HCT116 (cell line): ENCODE measurements at regions not wholly inside any gene's neighbourhood (a gene's known extent, or its start where the extent isn't known, plus 50 kb on each side); places are given as distances from the start of the nearest gene placed in this dataset.

ENCODE experiments used
- ATAC-seq: fragments of 200-7000 bp; cut with Tn5 transposase; 2 replicates; pipeline ENCODE4 v1.9.1; 2020; ENCODE audit warnings: mild to moderate bottlenecking, moderate library complexity
- BruUV-seq: library from RNA; stranded (reverse); fragments of 400-500 nt; replicated peaks from 2 replicates; lab custom pipeline; 2021; lab: Mats Ljungman, UMichigan
- CTCF ChIA-PET: fragments of 300-600 bp; sonication (Branson Sonifier 250); formaldehyde crosslinking; loops from one replicate; lab custom pipeline; 2021; ENCODE audit warnings: antibody characterized with exemption; lab: Charles Lee
- POLR2A ChIA-PET: fragments of 300-600, 350-600 bp; sonication (Branson Sonifier 250); formaldehyde crosslinking; loops from one replicate; lab custom pipeline; 2021; ENCODE audit warnings: antibody characterized with exemption; lab: Charles Lee
- RAD21 ChIA-PET, 2 experiments: fragments of 300-600 bp; sonication (Branson Sonifier 250); formaldehyde crosslinking; loops; one replicate each; lab custom pipeline; 2023; ENCODE audit warnings: low total read pairs in 2 of 2; ENCODE audit not compliant: uncharacterized antibody in 2 of 2, unreplicated experiment in 2 of 2, low non-redundant PET in 1 of 2; lab: Charles Lee
- DNase-seq: peaks from one replicate; pipeline ENCODE4 v3.0.0-alpha.2; 2010; ENCODE audit warnings: low read depth, low spot score
- H2AFZ ChIP-seq: fragments of 200-600 bp; shearing (Covaris generic), sonication (generic); 2 replicates; pipeline ENCODE4 v1.6.1; 2017; ENCODE audit warnings: low read depth, mixed run types, mixed read lengths, antibody characterized with exemption, low read length; ENCODE audit not compliant: poor library complexity, severe bottlenecking
- H3K27ac ChIP-seq: 2 replicates; pipeline ENCODE4 v1.5.1; 2012; ENCODE audit warnings: low read depth, low read length
- H3K27me3 ChIP-seq: fragments of 200-600 bp; sonication (generic); 2 replicates; pipeline ENCODE4 v1.6.1; 2016; ENCODE audit warnings: mixed run types, low read length, mixed read lengths; ENCODE audit not compliant: insufficient read depth
- H3K36me3 ChIP-seq, 2 experiments: fragments of 200-500 bp in 1 of 2; fragments of 200-600 bp in 1 of 2; sonication (Bioruptor generic) in 1 of 2; sonication (generic) in 1 of 2; 2 replicates each; pipeline versions ENCODE4 v1.5.1 to v1.6.1; 2014 to 2016; ENCODE audit warnings: low read length in 2 of 2, inconsistent platforms in 1 of 2, mixed read lengths in 1 of 2, mixed run types in 1 of 2; ENCODE audit not compliant: insufficient read depth in 2 of 2, control insufficient read depth in 1 of 2
- H3K4me1 ChIP-seq, 2 experiments: fragments of 200-600 bp in 1 of 2; sonication (generic) in 1 of 2; 2 replicates each; pipeline versions ENCODE4 v1.5.1 to v1.6.1; 2012 to 2017; ENCODE audit warnings: low read length in 2 of 2, inconsistent platforms in 1 of 2, mild to moderate bottlenecking in 1 of 2, mixed read lengths in 1 of 2, mixed run types in 1 of 2, moderate library complexity in 1 of 2; ENCODE audit not compliant: insufficient read depth in 2 of 2, control insufficient read depth in 1 of 2
- H3K4me2 ChIP-seq: fragments of 200-600 bp; sonication (generic); 2 replicates; pipeline ENCODE4 v1.6.1; 2017; ENCODE audit warnings: mixed run types, low read length, mixed read lengths
- H3K4me3 ChIP-seq, 2 experiments: fragments of 200-600 bp in 1 of 2; sonication (generic) in 1 of 2; replicated peaks in 1 of 2; 2 replicates each; pipeline ENCODE4 v1.5.1; 2011 to 2016; ENCODE audit warnings: low read length in 2 of 2, control low read depth in 1 of 2, low read depth in 1 of 2, mild to moderate bottlenecking in 1 of 2, mixed read lengths in 1 of 2, mixed run types in 1 of 2
- H3K79me2 ChIP-seq: fragments of 200-600 bp; sonication (generic); 2 replicates; pipeline ENCODE4 v1.6.1; 2017; ENCODE audit warnings: mild to moderate bottlenecking, mixed run types, low read length, moderate library complexity, mixed read lengths; ENCODE audit not compliant: insufficient read depth
- H3K9ac ChIP-seq: fragments of 200-600 bp; sonication (generic); 2 replicates; pipeline ENCODE4 v1.6.1; 2016; ENCODE audit warnings: low read length, mixed read lengths
- H3K9me2 ChIP-seq: fragments of 200-600 bp; sonication (generic), shearing (Covaris generic); 2 replicates; pipeline ENCODE4 v1.6.1; 2017; ENCODE audit warnings: mixed run types, mild to moderate bottlenecking, moderate library complexity; ENCODE audit not compliant: insufficient read depth
- H3K9me3 ChIP-seq, 2 experiments: fragments of 200-500 bp in 1 of 2; fragments of 200-600 bp in 1 of 2; sonication (Bioruptor generic) in 1 of 2; sonication (generic) in 1 of 2; 2 replicates each; pipeline ENCODE4 v1.6.1; 2014 to 2017; ENCODE audit warnings: low read length in 2 of 2, mixed read lengths in 2 of 2, inconsistent platforms in 1 of 2, low read depth in 1 of 2, mild to moderate bottlenecking in 1 of 2, mixed run types in 1 of 2, moderate library complexity in 1 of 2; ENCODE audit not compliant: control insufficient read depth in 1 of 2, insufficient read depth in 1 of 2
- H4K20me1 ChIP-seq: fragments of 200-600 bp; sonication (generic), shearing (Covaris generic); 2 replicates; pipeline ENCODE4 v1.6.1; 2017; ENCODE audit warnings: mixed run types, mild to moderate bottlenecking, moderate library complexity; ENCODE audit not compliant: insufficient read depth
- ATF3 ChIP-seq: IDR thresholded peaks from 2 replicates; pipeline ENCODE4 v1.6.1; 2012
- EZH2 ChIP-seq: fragments of 200-600 bp; sonication (generic); IDR thresholded peaks from 2 replicates; pipeline ENCODE4 v1.6.1; 2017; ENCODE audit warnings: antibody characterized with exemption, mixed run types
- EZH2phosphoT487 ChIP-seq: fragments of 200-600 bp; IDR thresholded peaks from 2 replicates; pipeline ENCODE4 v1.6.1; 2018; ENCODE audit warnings: antibody characterized with exemption, borderline replicate concordance
- JUND ChIP-seq: IDR thresholded peaks from 2 replicates; pipeline ENCODE4 v1.6.1; 2012
- MAX ChIP-seq: IDR thresholded peaks from 2 replicates; pipeline ENCODE4 v1.6.1; 2012
- POLR2AphosphoS5 ChIP-seq: IDR thresholded peaks from 2 replicates; pipeline ENCODE4 v1.6.1; 2011; ENCODE audit warnings: mild to moderate bottlenecking, low read depth, low read length, moderate library complexity
- RAD21 ChIP-seq: IDR thresholded peaks from 2 replicates; pipeline ENCODE4 v1.6.1; 2012; ENCODE audit warnings: low read depth, mild to moderate bottlenecking
- REST ChIP-seq: IDR thresholded peaks from 2 replicates; pipeline ENCODE4 v1.6.1; 2012; ENCODE audit warnings: low read depth
- SIN3A ChIP-seq: IDR thresholded peaks from 2 replicates; pipeline ENCODE4 v1.6.1; 2012; ENCODE audit warnings: low read depth
- SP1 ChIP-seq: IDR thresholded peaks from 2 replicates; pipeline ENCODE4 v1.6.1; 2012; ENCODE audit warnings: low read depth
- YY1 ChIP-seq: IDR thresholded peaks from 2 replicates; pipeline ENCODE4 v1.6.1; 2011; ENCODE audit warnings: low read length, low read depth, moderate library complexity, mild to moderate bottlenecking; ENCODE audit not compliant: insufficient replicate concordance; ENCODE audit errors: extremely low read depth
- ZFX ChIP-seq: fragments of 450-650 bp; IDR thresholded peaks from 2 replicates; pipeline ENCODE4 v1.6.1; 2017
- intact Hi-C: fragments of 100-400 bp; cut with micrococcal nuclease; formaldehyde crosslinking; loops from 2 replicates; pipeline ENCODE4 v1.10.0; 2022
- TF ChIP-seq, protein P1 (sequence below): IDR thresholded peaks from 2 replicates; pipeline ENCODE4 v1.6.1; 2011; ENCODE audit warnings: mild to moderate bottlenecking, low read length, moderate library complexity; ENCODE audit not compliant: insufficient replicate concordance; ENCODE audit errors: extremely low read depth
- TF ChIP-seq, protein P2 (sequence below), 3 experiments: fragments of 200-600 bp in 1 of 3; sonication (generic) in 1 of 3; IDR thresholded peaks in 2 of 3; conservative IDR thresholded peaks in 1 of 3; 2 replicates each; pipeline ENCODE4 v1.5.1; 2012 to 2017; ENCODE audit warnings: low read depth in 2 of 3, low read length in 2 of 3, antibody characterized with exemption in 1 of 3, borderline replicate concordance in 1 of 3, control low read depth in 1 of 3, mild to moderate bottlenecking in 1 of 3, mixed read lengths in 1 of 3, mixed run types in 1 of 3, moderate library complexity in 1 of 3; ENCODE audit not compliant: insufficient read depth in 1 of 3

- no peak for DNase-seq
- intact Hi-C loops: no loop called here
- no peaks in the 10 kb centered on the region for H3K27me3 ChIP-seq
- no peak overlapping the region for H3K27ac ChIP-seq
- no peak overlapping the region for H3K9ac ChIP-seq
- no peaks in the 10 kb centered on the region for H4K20me1 ChIP-seq
- no peaks in the 10 kb centered on the region for H3K9me2 ChIP-seq
- H3K4me3 ChIP-seq: no peak overlapping the region
- no TSS peak for BruUV-seq
- CTCF ChIA-PET: no interaction called here
- TF ChIP-seq ATF3 (no peak), EZH2 (no peak), YY1 (no peak), REST (no peak), RAD21 (no peak), SP1 (no peak), POLR2AphosphoS5 (no peak), JUND (no peak), EZH2phosphoT487 (no peak), SIN3A (no peak), MAX (no peak), ZFX (no peak)
- TF ChIP-seq, protein P1, sequence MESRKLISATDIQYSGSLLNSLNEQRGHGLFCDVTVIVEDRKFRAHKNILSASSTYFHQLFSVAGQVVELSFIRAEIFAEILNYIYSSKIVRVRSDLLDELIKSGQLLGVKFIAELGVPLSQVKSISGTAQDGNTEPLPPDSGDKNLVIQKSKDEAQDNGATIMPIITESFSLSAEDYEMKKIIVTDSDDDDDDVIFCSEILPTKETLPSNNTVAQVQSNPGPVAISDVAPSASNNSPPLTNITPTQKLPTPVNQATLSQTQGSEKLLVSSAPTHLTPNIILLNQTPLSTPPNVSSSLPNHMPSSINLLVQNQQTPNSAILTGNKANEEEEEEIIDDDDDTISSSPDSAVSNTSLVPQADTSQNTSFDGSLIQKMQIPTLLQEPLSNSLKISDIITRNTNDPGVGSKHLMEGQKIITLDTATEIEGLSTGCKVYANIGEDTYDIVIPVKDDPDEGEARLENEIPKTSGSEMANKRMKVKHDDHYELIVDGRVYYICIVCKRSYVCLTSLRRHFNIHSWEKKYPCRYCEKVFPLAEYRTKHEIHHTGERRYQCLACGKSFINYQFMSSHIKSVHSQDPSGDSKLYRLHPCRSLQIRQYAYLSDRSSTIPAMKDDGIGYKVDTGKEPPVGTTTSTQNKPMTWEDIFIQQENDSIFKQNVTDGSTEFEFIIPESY: no peak
- TF ChIP-seq, protein P2, sequence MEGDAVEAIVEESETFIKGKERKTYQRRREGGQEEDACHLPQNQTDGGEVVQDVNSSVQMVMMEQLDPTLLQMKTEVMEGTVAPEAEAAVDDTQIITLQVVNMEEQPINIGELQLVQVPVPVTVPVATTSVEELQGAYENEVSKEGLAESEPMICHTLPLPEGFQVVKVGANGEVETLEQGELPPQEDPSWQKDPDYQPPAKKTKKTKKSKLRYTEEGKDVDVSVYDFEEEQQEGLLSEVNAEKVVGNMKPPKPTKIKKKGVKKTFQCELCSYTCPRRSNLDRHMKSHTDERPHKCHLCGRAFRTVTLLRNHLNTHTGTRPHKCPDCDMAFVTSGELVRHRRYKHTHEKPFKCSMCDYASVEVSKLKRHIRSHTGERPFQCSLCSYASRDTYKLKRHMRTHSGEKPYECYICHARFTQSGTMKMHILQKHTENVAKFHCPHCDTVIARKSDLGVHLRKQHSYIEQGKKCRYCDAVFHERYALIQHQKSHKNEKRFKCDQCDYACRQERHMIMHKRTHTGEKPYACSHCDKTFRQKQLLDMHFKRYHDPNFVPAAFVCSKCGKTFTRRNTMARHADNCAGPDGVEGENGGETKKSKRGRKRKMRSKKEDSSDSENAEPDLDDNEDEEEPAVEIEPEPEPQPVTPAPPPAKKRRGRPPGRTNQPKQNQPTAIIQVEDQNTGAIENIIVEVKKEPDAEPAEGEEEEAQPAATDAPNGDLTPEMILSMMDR (IDR thresholded peaks at IDR 0.05 in 2 of 3, conservative IDR thresholded peaks at IDR 0.05 in 1 of 3; ENCODE audit: borderline replicate concordance in 1 of 3, insufficient read depth in 1 of 3, low read depth in 2 of 3, low read length in 2 of 3): no peak
- RAD21 ChIA-PET: no interaction called here
- H3K79me2 ChIP-seq: no peaks in the 10 kb centered on the region
- no peak for ATAC-seq
- H2AFZ ChIP-seq: no peak overlapping the region
- POLR2A ChIA-PET: no interaction called here
- H3K4me1 ChIP-seq: no peaks in the 10 kb centered on the region
- H3K9me3 ChIP-seq: peaks cover 6 to 9% of the 10 kb centered on the region in 2 experiments; a peak in 3 of 4 replicates
- H3K4me2 ChIP-seq: no peak overlapping the region
- H3K36me3 ChIP-seq: no peaks in the 10 kb centered on the region
These were observed 151.8 kb upstream of the CADM2 start for GRCh38 chr3:84806958-84807357.
